Trophoblast cell (in vitro differentiated cells and primary cell): ENCODE measurements at regions not wholly inside any gene's neighbourhood (a gene's known extent, or its start where the extent isn't known, plus 50 kb on each side); places are given as distances from the start of the nearest gene placed in this dataset.
A peak's percentile ranks its signal among the peaks of the same experiment; 100 is the strongest.

ENCODE experiments used
- DNase-seq, 2 donors: peaks; one replicate each; pipeline ENCODE4 v3.0.0-alpha.2; 2016
- H2AFZ ChIP-seq: 2 replicates; pipeline ENCODE4 v1.6.1; 2013; ENCODE audit warnings: low read length, moderate library complexity, mild to moderate bottlenecking; ENCODE audit not compliant: insufficient read depth, poor library complexity
- H2AK5ac ChIP-seq: 2 replicates; pipeline ENCODE4 v1.6.1; 2013; ENCODE audit warnings: mild to moderate bottlenecking, low read length
- H2BK120ac ChIP-seq: 2 replicates; pipeline ENCODE4 v1.6.1; 2013; ENCODE audit warnings: low read length, mild to moderate bottlenecking, moderate library complexity; ENCODE audit not compliant: insufficient read depth, poor library complexity
- H2BK12ac ChIP-seq: 2 replicates; pipeline ENCODE4 v1.6.1; 2013; ENCODE audit warnings: mild to moderate bottlenecking, low read length, moderate library complexity
- H2BK5ac ChIP-seq: 2 replicates; pipeline ENCODE4 v1.6.1; 2013; ENCODE audit warnings: low read length, low read depth, moderate library complexity, mild to moderate bottlenecking; ENCODE audit not compliant: poor library complexity
- H3K14ac ChIP-seq: 2 replicates; pipeline ENCODE4 v1.6.1; 2013; ENCODE audit warnings: mild to moderate bottlenecking, low read length
- H3K18ac ChIP-seq: 2 replicates; pipeline ENCODE4 v1.6.1; 2013; ENCODE audit warnings: mild to moderate bottlenecking, low read length
- H3K23ac ChIP-seq: 2 replicates; pipeline ENCODE4 v1.6.1; 2013; ENCODE audit warnings: low read length
- H3K27ac ChIP-seq: 2 replicates; pipeline ENCODE4 v1.5.1; 2013; ENCODE audit warnings: low read depth, mild to moderate bottlenecking, inconsistent platforms, low read length, moderate library complexity
- H3K27me3 ChIP-seq: 2 replicates; pipeline ENCODE4 v1.6.1; 2013; ENCODE audit warnings: inconsistent platforms, mild to moderate bottlenecking, low read length, moderate library complexity; ENCODE audit not compliant: insufficient read depth
- H3K36me3 ChIP-seq, 2 experiments: 1 replicate in 1 of 2; 2 replicates in 1 of 2; pipeline ENCODE4 v1.6.1; 2013; ENCODE audit warnings: low read length in 2 of 2, mild to moderate bottlenecking in 2 of 2, moderate library complexity in 1 of 2; ENCODE audit not compliant: insufficient read depth in 2 of 2, control insufficient read depth in 1 of 2
- H3K4ac ChIP-seq: 2 replicates; pipeline ENCODE4 v1.6.1; 2013; ENCODE audit warnings: low read depth, mild to moderate bottlenecking, low read length, moderate library complexity
- H3K4me1 ChIP-seq, 2 experiments: 1 replicate in 1 of 2; 2 replicates in 1 of 2; pipeline ENCODE4 v1.6.1; 2013; ENCODE audit warnings: low read length in 2 of 2, mild to moderate bottlenecking in 2 of 2, moderate library complexity in 1 of 2; ENCODE audit not compliant: insufficient read depth in 2 of 2, control insufficient read depth in 1 of 2
- H3K4me2 ChIP-seq: 2 replicates; pipeline ENCODE4 v1.6.1; 2013; ENCODE audit warnings: inconsistent platforms, mild to moderate bottlenecking, low read length, moderate library complexity
- H3K4me3 ChIP-seq: 2 replicates; pipeline ENCODE4 v1.5.1; 2013; ENCODE audit warnings: mild to moderate bottlenecking, low read depth, low read length, inconsistent platforms
- H3K79me1 ChIP-seq: one replicate; pipeline ENCODE4 v1.6.1; 2013; ENCODE audit warnings: low read length
- H3K79me2 ChIP-seq: 2 replicates; pipeline ENCODE4 v1.6.1; 2013; ENCODE audit warnings: low read length, mild to moderate bottlenecking; ENCODE audit not compliant: control insufficient read depth, insufficient read depth, poor library complexity
- H3K9ac ChIP-seq: 2 replicates; pipeline ENCODE4 v1.6.1; 2013; ENCODE audit warnings: mild to moderate bottlenecking, low read length
- H3K9me3 ChIP-seq: 2 replicates; pipeline ENCODE4 v1.6.1; 2013; ENCODE audit warnings: low read depth, mild to moderate bottlenecking, control low read depth, inconsistent platforms, low read length; ENCODE audit not compliant: insufficient read depth
- H4K12ac ChIP-seq: 2 replicates; pipeline ENCODE4 v1.6.1; 2013; ENCODE audit warnings: low read depth, mild to moderate bottlenecking, low read length, moderate library complexity
- H4K8ac ChIP-seq: 2 replicates; pipeline ENCODE4 v1.6.1; 2013; ENCODE audit warnings: low read depth, mild to moderate bottlenecking, low read length, moderate library complexity
- H4K91ac ChIP-seq: one replicate; pipeline ENCODE4 v1.6.1; 2013; ENCODE audit warnings: low read depth, mild to moderate bottlenecking, low read length, moderate library complexity
- WGBS: extraction: QIAGEN DNeasy Blood & Tissue Kit; methylation state at CpG from one replicate; pipeline ENCODE4 v1.1.7; 2013; ENCODE audit warnings: missing lambda C conversion rate; ENCODE audit not compliant: insufficient read length, insufficient coverage; ENCODE audit errors: extremely low coverage; 5-methylcytosine and 5-hydroxymethylcytosine counted together

DNA sequence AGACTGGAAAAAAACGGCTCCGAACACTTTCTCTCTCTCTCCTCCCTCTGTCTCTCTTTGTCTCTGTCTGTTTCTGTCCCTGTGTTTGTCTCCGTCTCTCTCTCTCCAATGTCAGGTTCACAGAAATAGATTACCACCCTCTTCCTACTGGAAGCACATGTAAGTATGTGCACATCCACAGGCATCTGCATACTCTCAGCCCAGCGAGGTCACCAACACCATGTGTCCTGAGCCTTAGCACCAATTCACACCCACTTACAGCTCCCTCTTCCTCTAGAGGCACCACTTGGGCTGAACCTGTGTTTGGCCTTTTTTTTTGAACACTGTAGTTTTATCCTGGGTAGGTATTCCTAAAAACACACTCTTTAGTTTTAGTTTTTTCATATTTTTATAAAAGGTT is 130.5 kb downstream of the ETS2 start:
- no peak overlapping the region for H3K4me2 ChIP-seq
- H2BK120ac ChIP-seq, result no peak overlapping the region
- no peak overlapping the region for H3K4ac ChIP-seq
- no peak overlapping the region for H2AFZ ChIP-seq
- H3K9ac ChIP-seq, result no peak overlapping the region
- no peak overlapping the region for H2BK5ac ChIP-seq
- no peak overlapping the region for H3K23ac ChIP-seq
- H3K27me3 ChIP-seq, result no peaks in the 10 kb centered on the region
- H2BK12ac ChIP-seq, result no peak overlapping the region
- no peaks in the 10 kb centered on the region for H3K36me3 ChIP-seq
- H3K4me3 ChIP-seq, result no peak overlapping the region
- H3K27ac ChIP-seq, result no peak overlapping the region
- H4K91ac ChIP-seq, result no peak overlapping the region
- no peak overlapping the region for H2AK5ac ChIP-seq
- H3K9me3 ChIP-seq, result peaks cover 3% of the 10 kb centered on the region
- H4K8ac ChIP-seq, result no peak overlapping the region
- no CpG with 5 or more reads among the region's 4 CpGs for WGBS
- no peaks in the 10 kb centered on the region for H3K79me1 ChIP-seq
- H3K79me2 ChIP-seq, result no peaks in the 10 kb centered on the region
- no peak overlapping the region for H3K18ac ChIP-seq
- H4K12ac ChIP-seq, result no peak overlapping the region
- DNase-seq, result no peak
- H3K14ac ChIP-seq, result no peak overlapping the region
- peaks cover 0 to 5% of the 10 kb centered on the region in 2 experiments for H3K4me1 ChIP-seq

DNA sequence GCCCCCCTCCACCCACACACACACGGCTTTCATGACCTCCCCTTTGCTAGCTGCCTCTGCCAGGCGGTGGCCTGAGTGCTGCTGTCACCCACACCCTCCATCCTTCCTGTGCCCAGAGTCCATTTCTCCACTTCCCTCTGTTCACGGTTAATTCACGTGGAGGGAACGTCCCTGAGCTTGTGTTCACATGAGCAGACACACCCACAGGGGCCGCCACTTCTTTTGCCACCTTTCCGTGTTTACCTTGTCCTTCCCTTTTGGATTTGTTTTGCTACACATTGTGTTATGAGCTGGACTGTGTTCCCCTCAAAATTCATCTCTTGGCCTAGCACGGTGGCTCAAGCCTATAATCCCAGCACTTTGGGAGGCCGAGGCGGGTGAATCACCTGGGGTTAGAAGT is 128.0 kb downstream of the ETS2 start:
- Histone ChIP-seq H4K8ac (no peak overlapping the region), H3K27me3 (no peaks in the 10 kb centered on the region), H3K4me1 (peaks cover 3 to 9% of the 10 kb centered on the region in 2 experiments), H3K14ac (no peak overlapping the region), H3K27ac (no peak overlapping the region), H3K4me2 (no peak overlapping the region), H4K91ac (no peak overlapping the region), H3K4ac (no peak overlapping the region), H2BK5ac (no peak overlapping the region), H4K12ac (no peak overlapping the region), H3K79me1 (peaks cover 2% of the 10 kb centered on the region), H3K18ac (no peak overlapping the region), H3K9ac (no peak overlapping the region), H2BK12ac (no peak overlapping the region), H3K4me3 (no peak overlapping the region), H3K79me2 (no peaks in the 10 kb centered on the region), H3K36me3 (no peaks in the 10 kb centered on the region), H2BK120ac (no peak overlapping the region), H3K9me3 (peaks cover 3% of the 10 kb centered on the region), H2AK5ac (no peak overlapping the region), H2AFZ (no peak overlapping the region), H3K23ac (no peak overlapping the region)
- DNase-seq, result no peak
- no CpG with 5 or more reads among the region's 10 CpGs for WGBS

DNA sequence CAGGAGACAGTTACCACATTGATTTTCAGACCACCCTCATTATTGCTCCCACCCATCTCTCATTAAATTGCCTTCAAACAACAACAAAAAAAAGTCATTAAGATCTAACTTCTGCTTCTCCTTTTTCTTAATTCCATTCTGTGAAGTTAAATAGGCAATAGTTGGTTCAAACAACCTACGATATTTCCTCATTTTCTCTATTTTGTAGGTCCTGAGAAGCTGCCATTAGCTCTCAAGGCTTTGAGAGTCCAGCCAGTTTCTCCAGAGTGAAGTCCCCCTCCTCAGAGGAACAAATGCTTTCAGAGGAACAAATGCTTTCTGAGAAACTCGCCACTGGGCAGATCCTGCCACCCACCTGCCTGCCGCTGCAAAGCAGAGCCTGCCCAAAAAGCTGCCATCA is 125.6 kb downstream of the ETS2 start:
- Histone ChIP-seq H3K4me1 (peaks cover 3 to 6% of the 10 kb centered on the region in 2 experiments), H3K18ac (no peak overlapping the region), H3K4me3 (no peak overlapping the region), H3K4ac (no peak overlapping the region), H2BK5ac (no peak overlapping the region), H4K8ac (no peak overlapping the region), H2AK5ac (no peak overlapping the region), H3K9ac (no peak overlapping the region), H3K4me2 (no peak overlapping the region), H3K79me1 (peaks cover 2% of the 10 kb centered on the region), H2BK12ac (no peak overlapping the region), H4K91ac (peak overlapping the region; percentile 29), H3K79me2 (no peaks in the 10 kb centered on the region), H3K23ac (no peak overlapping the region), H3K27ac (no peak overlapping the region), H3K14ac (no peak overlapping the region), H3K36me3 (no peaks in the 10 kb centered on the region), H3K9me3 (peaks cover 3% of the 10 kb centered on the region), H4K12ac (no peak overlapping the region), H3K27me3 (no peaks in the 10 kb centered on the region), H2AFZ (no peak overlapping the region), H2BK120ac (no peak overlapping the region)
- DNase-seq, result no peak
- no CpG with 5 or more reads among the region's 3 CpGs for WGBS

DNA sequence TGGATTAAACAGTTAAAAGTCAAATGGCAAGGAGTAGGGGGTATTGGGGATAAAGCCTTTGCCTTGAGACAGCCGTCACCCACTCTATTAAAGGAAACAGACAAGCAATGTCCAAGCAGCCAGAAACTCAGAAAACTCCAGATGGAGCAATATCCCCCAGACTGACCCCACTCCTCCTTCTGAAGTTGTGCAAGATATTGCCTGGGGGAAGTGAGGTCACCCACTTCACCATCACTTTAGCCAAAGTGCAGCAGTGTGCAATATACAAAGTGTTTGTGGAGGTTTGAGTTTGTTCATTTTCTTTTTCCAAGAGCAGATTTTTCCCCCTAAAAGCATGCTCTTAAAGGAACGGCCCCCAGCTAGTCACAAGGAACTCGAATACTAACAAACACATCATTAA is 125.1 kb downstream of the ETS2 start:
- no peak overlapping the region for H4K12ac ChIP-seq
- H3K36me3 ChIP-seq, result no peaks in the 10 kb centered on the region
- WGBS, result no CpG with 5 or more reads among the region's 3 CpGs
- H3K9me3 ChIP-seq, result peaks cover 3% of the 10 kb centered on the region
- H3K18ac ChIP-seq, result no peak overlapping the region
- H2AK5ac ChIP-seq, result no peak overlapping the region
- no peak overlapping the region for H2BK12ac ChIP-seq
- peaks cover 3 to 6% of the 10 kb centered on the region in 2 experiments for H3K4me1 ChIP-seq
- no peak overlapping the region for H3K4ac ChIP-seq
- no peak overlapping the region for H3K4me3 ChIP-seq
- no peaks in the 10 kb centered on the region for H3K79me2 ChIP-seq
- no peak overlapping the region for H3K14ac ChIP-seq
- H3K27ac ChIP-seq, result peak overlapping the region; percentile 68
- no peak overlapping the region for H2BK5ac ChIP-seq
- no peaks in the 10 kb centered on the region for H3K27me3 ChIP-seq
- DNase-seq, result peak; percentile 76 to 88
- no peak overlapping the region for H2AFZ ChIP-seq
- peak overlapping the region; percentile 63 for H4K91ac ChIP-seq
- H2BK120ac ChIP-seq, result no peak overlapping the region
- H3K4me2 ChIP-seq, result no peak overlapping the region
- H3K79me1 ChIP-seq, result peaks cover 2% of the 10 kb centered on the region
- no peak overlapping the region for H4K8ac ChIP-seq
- H3K23ac ChIP-seq, result no peak overlapping the region
- no peak overlapping the region for H3K9ac ChIP-seq
